Kidney epithelial cell (primary cell): ENCODE measurements at regions not wholly inside any gene's neighbourhood (a gene's known extent, or its start where the extent isn't known, plus 50 kb on each side); places are given as distances from the start of the nearest gene placed in this dataset.

Source experiments
- DNase-seq: peaks from one replicate; pipeline ENCODE4 v3.0.0-alpha.2; 2010; ENCODE audit warnings: low read depth
- H3K27me3 ChIP-seq: 2 replicates; pipeline ENCODE4 v1.6.0; 2011; ENCODE audit warnings: low read length; ENCODE audit not compliant: control insufficient read depth, insufficient read depth
- H3K36me3 ChIP-seq: 2 replicates; pipeline ENCODE4 v1.5.1; 2011; ENCODE audit warnings: low read length; ENCODE audit not compliant: control insufficient read depth, insufficient read depth
- H3K4me3 ChIP-seq: 2 replicates; pipeline ENCODE4 v1.5.1; 2011; ENCODE audit warnings: low read depth, mild to moderate bottlenecking, control low read depth, low read length
- CTCF ChIP-seq: IDR thresholded peaks from 2 replicates; pipeline ENCODE4 v1.5.1; 2011; ENCODE audit warnings: mild to moderate bottlenecking, moderate library complexity, low read length, control low read depth, inconsistent platforms; ENCODE audit not compliant: insufficient read depth, poor library complexity, severe bottlenecking

GRCh38 chr17:73710095-73710592, 65.9 kb upstream of the SDK2 start:
- H3K4me3 ChIP-seq = no peak overlapping the region
- H3K36me3 ChIP-seq = no peaks in the 10 kb centered on the region
- DNase-seq = no peak
- peaks cover 3% of the 10 kb centered on the region for H3K27me3 ChIP-seq
- peak; percentile 77 for TF ChIP-seq CTCF

GRCh38 chr17:73711184-73711583, 66.9 kb upstream of the SDK2 start:
- Histone ChIP-seq H3K4me3 (no peak overlapping the region), H3K27me3 (peaks cover 3% of the 10 kb centered on the region), H3K36me3 (no peaks in the 10 kb centered on the region)
- no peak for TF ChIP-seq CTCF
- DNase-seq = no peak

- peaks cover 3% of the 10 kb centered on the region for H3K27me3 ChIP-seq
- no peak for DNase-seq
- no peak for TF ChIP-seq CTCF
- no peaks in the 10 kb centered on the region for H3K36me3 ChIP-seq
- H3K4me3 ChIP-seq = no peak overlapping the region
These were observed 67.7 kb upstream of the SDK2 start for GRCh38 chr17:73711916-73712315.

- TF ChIP-seq CTCF = no peak
- no peaks in the 10 kb centered on the region for H3K36me3 ChIP-seq
- peaks cover 3% of the 10 kb centered on the region for H3K27me3 ChIP-seq
- no peak for DNase-seq
- no peak overlapping the region for H3K4me3 ChIP-seq
These were observed 68.9 kb upstream of the SDK2 start for GRCh38 chr17:73713136-73713535.

GRCh38 chr17:73715769-73716168, 71.5 kb upstream of the SDK2 start:
- Histone ChIP-seq H3K36me3 (no peaks in the 10 kb centered on the region), H3K27me3 (peaks cover 9% of the 10 kb centered on the region), H3K4me3 (no peak overlapping the region)
- DNase-seq = no peak
- no peak for TF ChIP-seq CTCF

- Histone ChIP-seq H3K27me3 (peaks cover 9% of the 10 kb centered on the region), H3K4me3 (no peak overlapping the region), H3K36me3 (no peaks in the 10 kb centered on the region)
- no peak for TF ChIP-seq CTCF
- no peak for DNase-seq
These were observed 73.4 kb upstream of the SDK2 start for GRCh38 chr17:73717690-73718089.
